ENCODE measurements at regions not wholly inside any gene's neighbourhood (a gene's known extent, or its start where the extent isn't known, plus 50 kb on each side); places are given as distances from the start of the nearest gene placed in this dataset.

DNA sequence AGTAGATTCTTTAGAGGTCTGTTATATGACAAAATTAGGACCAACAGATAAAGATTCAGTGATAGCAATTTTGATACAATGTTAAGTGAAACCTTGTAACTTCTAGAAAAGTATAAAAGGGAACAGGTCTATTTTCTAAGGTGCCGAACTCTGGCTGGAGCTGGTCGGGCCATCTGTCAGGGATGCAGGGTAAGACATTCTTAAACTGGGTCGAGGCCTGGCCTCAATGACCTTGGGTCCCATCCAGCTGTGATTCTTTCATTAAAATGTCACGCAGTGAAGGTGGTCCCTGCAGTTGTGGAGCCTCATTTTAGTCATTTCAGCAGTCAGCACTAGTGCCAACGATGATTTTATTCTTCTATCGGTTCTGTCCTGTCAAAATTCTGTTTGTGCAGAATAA is 271.9 kb upstream of the SPRY2 start:
- CTCF ChIA-PET, result no interaction called here
- Histone ChIP-seq H3K9ac (ENCODE audit: low read length) (no peak overlapping the region), H3K79me2 (ENCODE audit: control insufficient read depth, insufficient read depth, low read length) (no peaks in the 10 kb centered on the region), H3K4me3 (ENCODE audit: control extremely low read depth in 1 of 5, extremely low read depth in 1 of 5, insufficient read depth in 1 of 5, low read depth in 2 of 5, low read length in 4 of 5) (no peak overlapping the region), H2AFZ (ENCODE audit: insufficient read depth, low read depth, low read length, poor library complexity, severe bottlenecking) (no peak overlapping the region), H3K27me3 (replicated peaks in 1 of 4; ENCODE audit: control extremely low read depth in 1 of 4, control insufficient read depth in 3 of 4, insufficient read depth in 4 of 4, low read length in 3 of 4) (no peaks in the 10 kb centered on the region), H3K4me2 (replicated peaks; ENCODE audit: low read depth, low read length, poor library complexity, severe bottlenecking) (no peak overlapping the region), H3K4me1 (ENCODE audit: control insufficient read depth in 2 of 2, insufficient read depth in 2 of 2, low read length in 2 of 2) (no peaks in the 10 kb centered on the region), H3K36me3 (replicated peaks in 1 of 2; ENCODE audit: control extremely low read depth in 1 of 2, control insufficient read depth in 1 of 2, extremely low read depth in 1 of 2, insufficient read depth in 2 of 2, low read length in 1 of 2) (no peaks in the 10 kb centered on the region), H3K9me3 (ENCODE audit: control extremely low read depth in 1 of 3, control insufficient read depth in 2 of 3, insufficient read depth in 1 of 3, low read length in 2 of 3) (peaks cover 0 to 4% (median 0%) of the 10 kb centered on the region in 3 donors), H3K27ac (ENCODE audit: low read length in 2 of 2) (no peak overlapping the region), H4K20me1 (ENCODE audit: control insufficient read depth, insufficient read depth, low read length, poor library complexity, severe bottlenecking) (no peaks in the 10 kb centered on the region)
- intact Hi-C loops (cut with micrococcal nuclease), result no loop called here
- 88% methylated on average over 5 of the region's 6 CpGs for WGBS (ENCODE audit: insufficient coverage)
- no peak for TF ChIP-seq EZH2 (IDR thresholded peaks at IDR 0.05; ENCODE audit: borderline replicate concordance, insufficient read depth, low read depth, low read length, poor library complexity, severe bottlenecking)
- TF ChIP-seq, protein P1, sequence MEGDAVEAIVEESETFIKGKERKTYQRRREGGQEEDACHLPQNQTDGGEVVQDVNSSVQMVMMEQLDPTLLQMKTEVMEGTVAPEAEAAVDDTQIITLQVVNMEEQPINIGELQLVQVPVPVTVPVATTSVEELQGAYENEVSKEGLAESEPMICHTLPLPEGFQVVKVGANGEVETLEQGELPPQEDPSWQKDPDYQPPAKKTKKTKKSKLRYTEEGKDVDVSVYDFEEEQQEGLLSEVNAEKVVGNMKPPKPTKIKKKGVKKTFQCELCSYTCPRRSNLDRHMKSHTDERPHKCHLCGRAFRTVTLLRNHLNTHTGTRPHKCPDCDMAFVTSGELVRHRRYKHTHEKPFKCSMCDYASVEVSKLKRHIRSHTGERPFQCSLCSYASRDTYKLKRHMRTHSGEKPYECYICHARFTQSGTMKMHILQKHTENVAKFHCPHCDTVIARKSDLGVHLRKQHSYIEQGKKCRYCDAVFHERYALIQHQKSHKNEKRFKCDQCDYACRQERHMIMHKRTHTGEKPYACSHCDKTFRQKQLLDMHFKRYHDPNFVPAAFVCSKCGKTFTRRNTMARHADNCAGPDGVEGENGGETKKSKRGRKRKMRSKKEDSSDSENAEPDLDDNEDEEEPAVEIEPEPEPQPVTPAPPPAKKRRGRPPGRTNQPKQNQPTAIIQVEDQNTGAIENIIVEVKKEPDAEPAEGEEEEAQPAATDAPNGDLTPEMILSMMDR (IDR thresholded peaks at IDR 0.05), result no peak
- Mint-ChIP-seq H3K4me3 (no peak overlapping the region), H3K9me3 (ENCODE audit: insufficient read depth) (no peaks in the 10 kb centered on the region), H3K4me1 (no peaks in the 10 kb centered on the region), H3K27me3 (no peaks in the 10 kb centered on the region), H3K27ac (no peak overlapping the region)
- ATAC-seq (ENCODE audit: low read depth), result no peak
- no peak for DNase-seq
- POLR2A ChIA-PET, result no interaction called here

DNA sequence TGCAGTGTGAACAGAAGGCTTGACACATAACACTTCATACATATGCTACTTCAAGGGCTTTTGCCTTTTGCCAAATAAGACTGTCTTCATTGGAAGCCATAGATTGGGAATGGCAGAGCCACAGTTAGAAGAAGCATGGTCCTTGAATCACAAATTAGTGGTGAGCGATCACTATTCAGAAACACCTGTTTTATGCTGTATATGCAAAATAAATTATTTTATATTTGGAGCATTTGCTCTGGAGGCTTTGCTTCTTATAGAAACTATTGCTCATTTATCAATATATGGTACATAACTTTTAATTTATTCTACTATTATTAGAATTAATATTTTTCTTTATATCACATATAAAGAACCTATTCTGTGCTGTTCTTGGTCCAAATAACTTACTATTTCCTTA is 270.4 kb upstream of the SPRY2 start:
- ChIA-PET POLR2A (no interaction called here), CTCF (no interaction called here)
- no peak overlapping the region for H3K4me2 ChIP-seq (replicated peaks; ENCODE audit: low read depth, low read length, poor library complexity, severe bottlenecking)
- Mint-ChIP-seq H3K27ac (no peak overlapping the region), H3K4me3 (no peak overlapping the region), H3K9me3 (ENCODE audit: insufficient read depth) (no peaks in the 10 kb centered on the region), H3K4me1 (no peaks in the 10 kb centered on the region), H3K27me3 (no peaks in the 10 kb centered on the region)
- ATAC-seq (ENCODE audit: low read depth) (no peak), DNase-seq (no peak)
- no peak overlapping the region for H3K4me3 ChIP-seq (ENCODE audit: control extremely low read depth in 1 of 5, extremely low read depth in 1 of 5, insufficient read depth in 1 of 5, low read depth in 2 of 5, low read length in 4 of 5)
- H3K27ac ChIP-seq (ENCODE audit: low read length in 2 of 2), result no peak overlapping the region
- H3K27me3 ChIP-seq (replicated peaks in 1 of 4; ENCODE audit: control extremely low read depth in 1 of 4, control insufficient read depth in 3 of 4, insufficient read depth in 4 of 4, low read length in 3 of 4), result no peaks in the 10 kb centered on the region
- intact Hi-C loops (cut with micrococcal nuclease), result no loop called here
- no CpG with 5 or more reads among the region's 1 CpG for WGBS (ENCODE audit: insufficient coverage)
- no peaks in the 10 kb centered on the region for H3K79me2 ChIP-seq (ENCODE audit: control insufficient read depth, insufficient read depth, low read length)
- H4K20me1 ChIP-seq (ENCODE audit: control insufficient read depth, insufficient read depth, low read length, poor library complexity, severe bottlenecking), result no peaks in the 10 kb centered on the region
- no peak overlapping the region for H3K9ac ChIP-seq (ENCODE audit: low read length)
- H3K36me3 ChIP-seq (replicated peaks in 1 of 2; ENCODE audit: control extremely low read depth in 1 of 2, control insufficient read depth in 1 of 2, extremely low read depth in 1 of 2, insufficient read depth in 2 of 2, low read length in 1 of 2), result no peaks in the 10 kb centered on the region
- no peaks in the 10 kb centered on the region for H3K4me1 ChIP-seq (ENCODE audit: control insufficient read depth in 2 of 2, insufficient read depth in 2 of 2, low read length in 2 of 2)
- H3K9me3 ChIP-seq (ENCODE audit: control extremely low read depth in 1 of 3, control insufficient read depth in 2 of 3, insufficient read depth in 1 of 3, low read length in 2 of 3), result no peaks in the 10 kb centered on the region
- no peak overlapping the region for H2AFZ ChIP-seq (ENCODE audit: insufficient read depth, low read depth, low read length, poor library complexity, severe bottlenecking)
- TF ChIP-seq, protein P1 (IDR thresholded peaks at IDR 0.05), result no peak
- TF ChIP-seq EZH2 (IDR thresholded peaks at IDR 0.05; ENCODE audit: borderline replicate concordance, insufficient read depth, low read depth, low read length, poor library complexity, severe bottlenecking), result no peak
